HG03095 (cell line): ENCODE measurements at regions not wholly inside any gene's neighbourhood (a gene's known extent, or its start where the extent isn't known, plus 50 kb on each side); places are given as distances from the start of the nearest gene placed in this dataset.

Source experiments
- ATAC-seq: cut with Tn5 transposase; IDR thresholded peaks from one replicate; pipeline ENCODE4 v1.9.1; 2021; ENCODE audit warnings: moderate library complexity; ENCODE audit not compliant: unreplicated experiment

DNA sequence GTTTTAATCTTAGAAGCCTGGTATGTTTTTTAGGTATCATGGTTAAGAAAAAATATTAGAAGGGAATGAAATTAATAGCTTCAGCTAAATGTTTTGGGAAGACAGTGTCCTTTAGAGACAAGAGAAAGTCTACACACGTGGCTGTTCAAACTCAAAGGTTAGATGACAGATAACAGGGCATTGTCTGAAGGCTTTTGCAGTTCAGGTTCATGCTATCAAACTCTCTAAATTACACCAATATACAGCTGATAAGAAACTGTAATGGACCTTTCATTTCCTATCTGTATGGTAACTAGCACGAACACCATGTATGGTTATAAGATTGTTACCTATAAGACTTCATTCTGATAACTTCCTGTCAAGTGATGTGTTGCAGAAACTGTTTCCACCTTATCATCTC lies 240.6 kb upstream of the MEF2C start:
- ATAC-seq = no peak

DNA sequence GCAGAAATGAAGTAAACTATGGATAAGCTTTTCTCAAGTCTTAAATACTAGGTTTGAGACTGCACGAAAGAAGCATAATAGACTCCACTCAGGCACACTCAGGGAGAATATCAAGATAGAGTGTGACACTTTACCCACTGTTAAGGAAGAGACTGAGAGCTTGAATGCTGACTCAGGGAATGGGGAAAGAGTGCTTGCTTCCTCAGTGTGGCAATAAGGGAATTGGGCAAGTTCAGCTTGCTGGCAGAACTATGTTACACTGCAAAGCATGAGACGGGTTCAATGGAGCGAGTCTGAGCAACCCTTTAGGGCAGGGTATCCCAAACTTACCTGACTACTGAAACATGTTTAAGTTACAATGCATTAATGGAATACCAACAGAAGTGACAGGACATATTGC lies 237.7 kb upstream of the MEF2C start:
- ATAC-seq = no peak

DNA sequence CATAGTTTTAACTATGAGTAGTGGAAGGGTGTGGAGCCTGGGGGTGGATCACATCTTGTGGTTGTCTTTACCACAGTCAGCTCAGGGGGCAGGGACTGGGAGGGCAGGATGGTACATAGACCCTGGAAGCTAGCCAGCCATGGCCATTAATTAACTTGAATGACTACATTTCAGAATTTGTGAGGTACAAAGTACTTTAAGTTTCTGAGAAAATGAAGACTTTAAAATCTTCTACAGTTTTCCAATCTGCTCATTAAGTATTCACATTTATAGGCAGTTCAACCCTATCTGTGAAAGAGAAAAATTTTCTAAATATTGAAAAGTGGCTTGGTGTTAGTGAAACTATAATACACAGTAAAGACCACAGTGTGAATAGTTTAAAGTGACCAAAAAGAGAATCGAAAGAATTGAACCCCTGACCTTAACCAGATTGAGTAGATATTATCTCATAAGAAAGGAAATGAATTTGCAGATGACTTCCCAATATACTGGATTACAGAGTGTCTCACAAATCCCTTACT lies 234.2 kb upstream of the MEF2C start:
- peak; percentile 76 for ATAC-seq

DNA sequence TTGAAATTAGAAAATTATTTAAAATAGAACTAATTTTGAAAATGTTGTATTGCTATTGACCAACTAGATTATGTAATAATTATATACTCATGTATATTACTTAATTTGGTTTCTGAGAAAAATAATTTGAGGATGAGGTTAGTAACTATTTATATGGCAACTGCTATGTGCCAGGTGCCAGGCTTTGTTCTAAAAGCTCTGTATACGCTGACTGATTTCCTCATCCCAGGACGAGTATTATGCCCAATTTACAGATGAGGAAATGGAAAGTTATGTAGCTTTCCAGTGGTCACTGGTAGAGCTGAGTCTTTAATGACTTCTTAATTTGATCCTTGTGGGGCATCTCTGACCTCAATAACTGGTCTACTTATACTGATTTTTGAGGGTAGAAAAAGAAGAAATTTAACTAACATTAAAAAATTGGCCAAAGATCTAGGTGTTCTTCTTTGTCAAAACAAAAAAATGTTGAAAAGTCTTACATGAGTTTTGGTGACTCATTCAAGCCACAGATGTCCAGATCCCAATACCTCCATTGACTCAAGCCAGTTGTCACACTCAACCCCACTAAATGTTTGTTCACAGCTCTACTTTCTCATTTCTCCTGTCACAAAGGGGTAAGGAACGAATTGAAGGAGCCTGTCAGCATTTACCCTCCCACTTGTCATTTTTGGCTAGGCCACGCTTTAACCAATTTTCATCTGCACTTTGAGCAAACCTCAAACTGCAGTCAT lies 228.1 kb upstream of the MEF2C start:
- no peak for ATAC-seq

DNA sequence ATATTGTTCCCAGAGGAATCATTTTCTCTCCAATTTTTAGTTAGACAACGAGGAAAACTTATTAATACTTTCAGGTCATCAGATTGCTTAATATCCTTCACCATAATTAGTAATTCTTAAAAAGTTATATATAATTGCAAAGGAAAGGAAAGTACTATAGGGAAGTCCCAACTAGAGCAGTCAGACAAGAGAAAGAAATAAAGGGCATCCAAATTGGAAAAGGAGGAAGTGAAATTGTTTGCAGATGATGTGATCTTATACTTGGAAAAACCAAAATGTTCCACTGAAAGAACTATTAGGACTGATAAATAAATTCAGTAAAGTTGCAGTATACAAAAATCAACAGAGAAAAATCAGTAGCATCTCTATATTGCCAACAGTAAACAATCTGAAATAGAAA lies 223.5 kb upstream of the MEF2C start:
- ATAC-seq = no peak

DNA sequence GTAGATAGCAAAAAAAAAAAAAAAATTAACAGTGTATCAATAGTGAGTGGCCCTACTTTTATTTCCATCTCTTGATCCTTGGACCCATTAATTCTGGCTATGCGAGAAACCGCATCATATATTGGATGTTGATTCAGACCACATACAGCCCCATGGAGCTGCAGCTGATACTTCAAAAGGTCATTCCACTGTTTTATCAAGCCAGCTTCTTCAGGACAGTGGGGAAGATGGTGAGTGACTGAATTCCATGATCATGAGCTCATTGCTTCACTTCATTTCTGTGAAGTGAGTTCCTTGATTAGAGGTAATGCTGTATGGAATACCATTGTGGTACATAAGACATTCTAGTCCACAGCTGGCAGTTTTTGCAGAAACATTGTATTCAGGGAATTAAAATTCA lies 222.9 kb upstream of the MEF2C start:
- ATAC-seq = no peak

DNA sequence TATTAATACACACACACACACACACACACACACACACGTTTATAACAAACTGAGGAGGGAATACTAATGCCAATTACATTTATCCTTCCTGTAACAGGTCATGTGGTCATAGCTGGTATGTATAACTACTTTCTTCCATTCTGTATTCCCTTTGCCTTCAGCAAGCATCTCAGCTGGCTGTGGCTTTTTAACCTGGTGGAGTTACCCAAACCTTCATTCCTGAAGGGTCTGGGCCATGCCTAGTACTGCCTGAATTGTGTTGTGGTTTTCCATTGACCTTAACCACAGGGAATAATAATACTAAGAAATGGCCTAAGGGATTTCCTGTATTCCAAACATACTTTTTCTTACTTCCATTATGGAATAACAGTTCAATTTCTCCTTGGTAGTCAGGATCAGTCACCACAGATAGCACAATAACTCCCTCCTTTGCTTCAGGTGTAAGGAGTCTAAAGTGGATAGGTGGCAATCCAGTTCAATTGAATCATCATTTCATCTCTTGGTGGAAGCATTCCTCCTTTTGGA lies 222.2 kb upstream of the MEF2C start:
- no peak for ATAC-seq

DNA sequence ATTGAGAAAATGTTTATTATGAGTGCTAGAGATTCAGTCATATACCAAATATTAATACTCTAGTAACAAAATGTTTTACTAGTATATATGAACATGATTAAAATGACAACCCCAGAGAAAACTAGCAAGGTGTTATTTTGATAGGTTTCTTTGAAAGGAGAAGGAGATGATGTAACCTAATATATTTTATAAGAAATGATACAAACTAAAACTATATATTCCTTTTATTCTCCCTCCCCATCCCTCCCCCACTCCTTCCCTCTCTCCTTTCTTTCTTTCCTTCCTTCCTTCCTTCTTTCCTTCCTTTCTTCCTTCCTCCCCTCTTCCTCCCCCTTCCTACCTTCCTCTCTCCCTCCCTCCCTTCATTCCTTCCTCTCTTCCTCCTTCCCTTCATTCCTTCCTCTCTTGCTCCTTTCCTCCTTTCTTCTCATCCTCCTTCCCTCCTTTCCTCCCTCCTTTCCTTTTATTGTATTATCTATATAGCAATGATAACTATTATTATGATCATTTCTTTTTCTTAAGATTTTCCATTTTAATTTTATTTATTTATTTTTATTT lies 215.3 kb upstream of the MEF2C start:
- ATAC-seq = no peak

DNA sequence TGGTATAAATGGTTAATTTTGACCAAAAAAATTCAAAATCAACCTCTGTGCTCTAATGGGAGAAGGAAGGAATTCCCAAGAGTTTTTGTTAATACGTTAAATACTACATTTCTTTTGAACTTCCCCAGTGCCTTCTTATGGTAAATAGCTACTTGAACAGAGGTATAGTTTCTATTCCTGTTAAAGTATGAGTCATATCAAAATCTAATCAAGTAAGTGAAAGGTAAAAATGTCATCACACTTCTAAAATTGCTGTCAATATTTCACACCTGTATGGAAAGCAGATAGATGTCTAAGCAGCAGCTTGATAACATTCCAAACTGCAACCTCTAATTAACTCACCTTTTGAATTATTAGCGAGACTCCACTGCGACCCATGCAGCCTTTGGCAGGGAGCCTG lies 214.1 kb upstream of the MEF2C start:
- ATAC-seq = peak; percentile 87

DNA sequence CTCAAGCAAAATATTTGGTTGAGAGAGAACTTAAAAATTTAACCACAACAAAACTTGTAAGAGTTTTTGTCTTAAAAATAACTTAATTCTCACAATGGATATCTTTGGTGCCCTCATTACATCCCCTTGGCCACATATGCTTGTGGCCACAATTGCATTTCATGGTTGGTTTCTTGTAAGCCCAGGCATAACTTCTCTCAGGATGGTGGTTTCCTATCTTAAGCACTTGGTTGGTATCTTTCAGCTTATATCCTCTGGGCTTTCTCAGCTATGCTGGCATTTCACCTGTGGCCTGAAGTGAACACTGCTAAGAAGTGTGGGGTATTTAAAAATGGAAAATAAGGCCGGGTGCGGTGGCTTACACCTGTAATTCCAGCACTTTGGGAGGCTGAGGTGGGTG lies 212.4 kb upstream of the MEF2C start:
- no peak for ATAC-seq

DNA sequence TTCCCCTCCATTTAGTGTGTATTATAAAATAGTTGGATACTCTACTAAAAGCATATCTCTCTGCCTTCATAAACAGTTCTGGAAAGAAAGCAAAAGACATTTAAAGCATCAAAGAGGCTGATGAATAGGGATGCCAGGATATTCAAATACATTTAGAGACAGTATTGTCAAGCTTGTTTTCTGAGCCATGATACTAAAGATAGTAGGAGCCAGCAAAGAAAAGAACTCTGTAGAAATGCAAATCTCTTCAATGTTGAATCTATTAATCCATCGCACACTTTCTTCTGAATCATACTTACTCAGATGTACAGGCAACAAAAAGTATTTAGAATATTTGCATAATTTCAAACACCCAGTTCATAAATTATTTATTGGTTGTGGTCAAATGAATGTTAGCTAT lies 207.1 kb upstream of the MEF2C start:
- ATAC-seq = no peak

DNA sequence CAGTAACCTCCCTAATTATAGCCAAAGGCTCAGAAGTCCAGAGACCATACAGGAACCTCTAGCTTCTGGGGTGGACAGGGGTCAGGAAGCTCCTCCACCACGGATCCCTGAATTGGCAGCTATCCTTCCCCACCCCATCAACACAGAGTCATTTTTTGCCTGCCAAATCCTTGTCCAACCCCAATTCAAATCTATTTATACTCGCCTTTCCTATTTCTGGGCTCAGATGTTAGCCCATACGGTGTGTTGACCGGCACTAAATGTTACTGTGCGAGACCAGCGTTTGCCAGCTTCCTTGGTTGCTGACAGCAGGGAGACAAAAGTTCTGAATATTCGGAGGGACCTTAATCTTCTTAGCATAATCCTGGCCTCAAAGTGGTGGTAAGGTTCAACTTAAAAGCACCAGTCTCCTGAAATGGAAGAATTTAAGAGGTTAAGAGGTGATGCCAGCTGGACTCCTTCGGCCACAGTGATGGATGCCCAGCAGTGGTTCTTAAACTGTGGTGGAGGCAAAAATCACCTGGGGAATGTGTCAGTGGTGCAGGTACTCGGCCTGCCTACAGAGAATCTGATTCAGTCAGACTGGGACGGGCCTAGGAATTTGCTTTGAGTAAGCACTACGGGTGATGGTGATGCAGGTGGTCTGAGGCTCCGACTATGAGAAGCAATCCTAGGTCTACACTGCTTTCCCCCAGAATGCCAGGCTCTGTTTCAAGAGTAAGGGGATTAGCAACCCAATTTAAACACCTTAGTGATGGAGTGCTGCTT lies 204.8 kb upstream of the MEF2C start:
- no peak for ATAC-seq

DNA sequence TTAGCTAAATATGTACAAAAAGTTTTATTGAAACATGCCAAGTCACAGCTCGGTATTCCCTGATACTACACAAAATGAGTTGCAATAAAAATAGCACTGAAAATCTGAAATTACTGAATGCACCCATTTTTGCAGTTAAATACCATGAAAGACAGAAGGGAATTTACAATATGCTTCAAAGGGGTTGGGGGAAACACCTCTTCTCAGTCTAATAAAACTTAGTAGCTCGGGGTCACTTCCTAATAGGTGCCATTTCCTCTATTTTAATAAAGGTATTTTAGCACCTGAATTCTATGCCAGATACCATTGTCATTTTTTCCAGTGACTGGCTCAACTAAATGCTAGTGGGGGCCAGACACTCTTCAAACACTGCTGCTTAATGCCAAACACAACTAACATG lies 204.1 kb upstream of the MEF2C start:
- ATAC-seq = no peak

DNA sequence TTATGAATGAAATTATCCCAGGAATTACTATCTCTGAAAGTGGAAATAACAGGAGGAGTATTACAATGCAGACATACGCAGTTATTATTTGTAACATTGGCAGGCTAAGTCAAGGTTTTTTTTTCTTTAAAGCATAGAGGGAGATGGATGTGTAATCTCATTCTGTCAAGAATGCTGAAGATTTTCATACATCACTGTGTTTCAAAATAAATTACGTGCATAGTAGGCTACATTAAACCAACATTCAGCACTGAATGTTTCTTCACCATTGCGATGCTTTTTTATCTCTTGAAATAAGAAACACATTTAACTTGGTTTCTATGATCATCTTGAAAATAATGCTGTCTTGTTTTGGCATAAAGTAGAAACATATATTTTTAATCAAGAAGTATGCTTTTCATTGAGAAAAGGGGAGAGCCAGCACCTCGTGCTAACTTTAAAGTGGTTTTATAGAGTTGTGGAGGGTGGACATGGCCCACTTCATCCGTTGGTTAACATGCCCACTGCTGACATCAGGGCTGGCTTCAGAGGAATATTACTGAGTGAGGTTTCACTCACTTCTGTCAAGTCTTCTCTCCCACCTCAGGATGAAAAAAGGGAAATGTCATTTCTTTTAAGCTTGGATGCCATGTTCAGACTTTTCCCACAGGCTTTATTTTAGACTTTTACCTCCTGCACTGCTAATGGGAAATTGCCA lies 203.6 kb upstream of the MEF2C start:
- no peak for ATAC-seq

DNA sequence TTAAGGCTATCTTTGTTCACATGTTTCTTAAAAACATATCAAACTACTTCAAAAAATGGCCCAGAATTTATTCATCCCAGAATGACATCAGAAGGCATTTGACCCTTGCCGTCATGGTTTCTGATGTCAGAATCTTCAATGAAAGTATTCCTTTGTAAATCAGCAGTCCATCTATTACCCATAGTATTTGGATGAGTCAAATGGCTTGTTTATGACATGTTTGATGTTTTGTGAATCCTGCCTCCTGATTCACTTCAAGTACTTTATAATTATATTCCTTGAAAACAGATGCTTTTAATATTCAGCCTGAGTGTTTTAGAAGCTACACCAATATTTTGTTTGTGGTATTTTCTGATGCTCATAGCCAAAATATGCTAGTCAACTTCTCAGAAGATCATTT lies 200.8 kb upstream of the MEF2C start:
- ATAC-seq = no peak

DNA sequence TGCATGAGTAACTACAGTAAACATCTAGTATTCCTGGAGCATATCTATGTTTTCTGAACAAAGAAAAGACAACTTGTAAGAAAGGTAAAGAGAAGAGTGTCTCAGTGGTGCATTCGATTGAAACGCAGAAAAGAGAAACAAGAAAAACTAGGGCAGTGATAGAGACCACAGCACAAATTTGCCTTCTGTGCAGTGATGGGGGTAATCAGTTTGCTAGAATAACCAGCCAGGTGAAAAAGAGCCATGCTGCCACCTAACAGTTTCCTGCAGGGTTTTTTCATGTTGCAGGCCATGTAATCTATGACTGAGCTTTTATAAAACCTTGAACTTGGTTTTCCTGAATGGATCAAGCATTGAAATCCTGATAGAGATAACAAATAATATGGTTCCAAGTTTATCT lies 198.4 kb upstream of the MEF2C start:
- ATAC-seq = peak; percentile 84

DNA sequence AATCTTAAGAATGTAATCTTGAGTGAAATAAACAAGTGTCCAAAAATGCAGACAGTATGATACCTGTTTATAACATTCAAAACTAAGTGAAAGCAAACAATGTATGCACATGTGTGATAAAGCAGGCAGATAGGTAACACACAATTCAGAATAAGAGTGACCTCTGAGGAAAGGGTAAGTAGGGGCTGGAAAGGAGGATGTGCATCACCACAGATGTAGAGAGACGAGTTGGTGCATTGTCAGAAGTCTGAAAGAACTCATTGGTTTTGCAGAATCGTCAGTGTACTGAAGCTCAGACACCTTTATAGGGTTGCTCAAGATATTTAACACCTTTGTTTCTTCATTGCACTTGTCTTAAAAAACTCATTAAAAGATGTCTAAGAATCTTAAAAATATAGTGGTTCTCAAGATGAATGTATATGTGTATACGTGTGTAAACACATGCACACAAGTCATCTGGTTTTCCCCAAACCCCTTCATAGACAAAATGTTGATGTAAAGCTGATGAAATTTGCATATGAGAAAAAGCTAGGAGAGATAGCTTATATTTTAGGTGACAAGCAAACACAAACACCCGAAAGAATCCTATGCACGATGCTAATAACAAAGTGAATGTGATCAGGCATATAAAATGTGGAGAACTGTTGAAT lies 197.6 kb upstream of the MEF2C start:
- no peak for ATAC-seq

DNA sequence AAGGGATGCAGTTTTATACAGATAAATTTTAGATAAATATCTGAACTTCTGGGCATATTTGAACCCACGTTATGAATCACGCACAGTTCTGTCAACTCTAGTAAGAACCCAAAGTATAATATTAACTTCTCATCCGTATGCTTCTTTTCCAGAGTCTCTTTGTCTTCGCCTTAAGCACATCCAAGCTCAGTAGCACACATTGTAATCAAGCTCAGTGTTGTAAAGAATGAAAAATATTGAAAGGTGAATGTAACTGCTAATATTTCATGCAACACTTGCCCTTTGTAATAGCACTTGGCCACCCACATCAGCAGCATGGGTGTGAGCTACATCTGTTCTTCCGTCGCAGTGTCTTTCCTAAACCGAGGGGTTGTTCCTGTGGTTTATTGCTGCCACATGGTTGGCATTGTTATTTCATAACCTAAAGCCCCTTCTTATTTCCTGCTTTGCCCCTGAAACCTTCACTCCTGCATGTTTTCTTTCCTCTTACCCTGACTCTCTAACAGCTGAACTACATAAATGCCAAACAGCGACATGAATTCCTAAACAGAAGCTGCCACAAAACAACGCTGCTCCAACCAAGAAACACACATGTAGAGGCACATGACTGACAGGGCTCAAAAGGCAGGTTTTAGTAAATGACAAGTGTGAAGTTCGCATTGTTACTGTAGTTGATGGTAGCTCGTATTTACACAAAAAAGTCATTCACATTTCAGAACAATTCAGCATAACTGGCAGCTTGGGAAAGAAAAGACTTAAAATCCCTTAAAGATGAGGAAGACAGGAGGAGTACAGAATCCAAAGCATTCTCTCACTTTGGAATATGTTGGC lies 190.1 kb upstream of the MEF2C start:
- no peak for ATAC-seq

DNA sequence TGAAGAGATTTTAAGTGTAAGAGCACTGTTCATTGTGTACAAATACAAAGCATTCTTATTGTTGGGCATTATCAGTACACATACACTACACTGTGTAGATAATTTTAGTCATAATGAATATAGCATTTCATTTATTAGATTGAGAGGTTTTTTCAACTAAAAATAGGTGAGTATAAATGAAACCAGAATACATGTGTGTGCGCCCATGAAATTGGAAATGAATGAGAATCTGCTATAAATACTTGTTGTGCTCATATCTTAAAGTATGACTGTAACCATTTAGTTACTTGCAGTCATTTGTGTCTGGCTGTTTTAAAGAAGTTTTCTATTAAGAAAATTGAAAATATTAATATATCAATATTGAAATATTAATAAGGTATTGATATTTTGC lies 189.0 kb upstream of the MEF2C start:
- ATAC-seq = peak; percentile 59
